Prostate gland (tissue), 2 donors: ENCODE measurements at regions not wholly inside any gene's neighbourhood (a gene's known extent, or its start where the extent isn't known, plus 50 kb on each side); places are given as distances from the start of the nearest gene placed in this dataset.

ENCODE experiments used
- DNase-seq: peaks from one replicate; pipeline ENCODE4 v3.0.0-alpha.2; 2019; ENCODE audit warnings: low spot score
- H3K27ac ChIP-seq, 2 donors: fragments of 200-600 bp; sonication (generic); 2 replicates each; pipeline ENCODE4 v1.5.1; 2017 to 2019
- H3K27me3 ChIP-seq: fragments of 200-600 bp; sonication (generic); replicated peaks from 2 replicates; pipeline ENCODE4 v1.5.1; 2019; ENCODE audit not compliant: insufficient read depth
- H3K36me3 ChIP-seq, 2 donors: fragments of 200-600 bp; sonication (generic); 1 replicate in 1 of 2; 2 replicates in 1 of 2; pipeline versions ENCODE4 v1.5.1 to v1.8.1; 2017 to 2019
- H3K4me1 ChIP-seq: fragments of 200-600 bp; sonication (generic); replicated peaks from 2 replicates; pipeline ENCODE4 v1.5.1; 2019
- H3K4me3 ChIP-seq, 2 donors: fragments of 200-600 bp; sonication (generic); 2 replicates each; pipeline ENCODE4 v1.5.1; 2017 to 2019
- H3K9me3 ChIP-seq: fragments of 200-600 bp; sonication (generic); 2 replicates; pipeline ENCODE4 v1.5.1; 2017
- CTCF ChIP-seq, 4 experiments: fragments of 200-600 bp in 2 of 4; fragments of 450-650 bp in 2 of 4; sonication (generic) in 2 of 4; IDR thresholded peaks; 1 replicate in 3 of 4; 2 replicates in 1 of 4; pipeline ENCODE4 v1.5.1; 2016 to 2019; ENCODE audit warnings: antibody characterized with exemption in 4 of 4, mild to moderate bottlenecking in 2 of 4, moderate library complexity in 2 of 4
- POLR2A ChIP-seq: fragments of 450-650 bp; IDR thresholded peaks from one replicate; pipeline ENCODE4 v1.6.1; 2016; ENCODE audit warnings: antibody characterized with exemption, mild to moderate bottlenecking
- POLR2AphosphoS5 ChIP-seq: sonication (generic); formaldehyde crosslinking; IDR thresholded peaks from one replicate; pipeline ENCODE4 v1.6.1; 2017; ENCODE audit warnings: antibody characterized with exemption
- WGBS: methylation state at CpG from one replicate; pipeline ENCODE4 v1.1.5; 2018; 5-methylcytosine and 5-hydroxymethylcytosine counted together
- intact Hi-C: fragments of 100-400 bp; cut with DNase I; formaldehyde crosslinking; loops from one replicate; pipeline ENCODE4 v1.14.2; 2022

GRCh38 chr6:97653076-97653475 is 370.1 kb upstream of the MMS22L start:
- intact Hi-C loops, result no loop called here
- no peaks in the 10 kb centered on the region for H3K27me3 ChIP-seq

GRCh38 chr6:97653517-97653916 is 370.5 kb upstream of the MMS22L start:
- H3K4me1 ChIP-seq, result no peaks in the 10 kb centered on the region
- no peak for DNase-seq
- TF ChIP-seq POLR2AphosphoS5 (no peak), CTCF (IDR thresholded peaks at IDR 0.05) (no peak), POLR2A (no peak)
- no peaks in the 10 kb centered on the region for H3K27me3 ChIP-seq
- no peaks in the 10 kb centered on the region for H3K36me3 ChIP-seq
- no peak overlapping the region for H3K4me3 ChIP-seq
- no peak overlapping the region for H3K27ac ChIP-seq
- intact Hi-C loops, result no loop called here
- H3K9me3 ChIP-seq, result no peaks in the 10 kb centered on the region

More at GRCh38 chr6:97653076-97653475, 370.1 kb upstream of the MMS22L start:
- no peak overlapping the region for H3K27ac ChIP-seq
- DNase-seq, result no peak
- TF ChIP-seq POLR2A, result no peak
- no peak for TF ChIP-seq POLR2AphosphoS5
- no peak for TF ChIP-seq CTCF (IDR thresholded peaks at IDR 0.05)
- H3K36me3 ChIP-seq, result no peaks in the 10 kb centered on the region
- no peaks in the 10 kb centered on the region for H3K4me1 ChIP-seq
- no peaks in the 10 kb centered on the region for H3K9me3 ChIP-seq
- H3K4me3 ChIP-seq, result no peak overlapping the region

- Histone ChIP-seq H3K27ac (no peak overlapping the region), H3K27me3 (no peaks in the 10 kb centered on the region), H3K4me1 (no peaks in the 10 kb centered on the region), H3K9me3 (no peaks in the 10 kb centered on the region), H3K4me3 (no peak overlapping the region), H3K36me3 (no peaks in the 10 kb centered on the region)
- TF ChIP-seq CTCF (IDR thresholded peaks at IDR 0.05) (no peak), POLR2AphosphoS5 (no peak), POLR2A (no peak)
- WGBS, result 89% methylated on average over 3 of the region's 3 CpGs
- intact Hi-C loops, result no loop called here
- no peak for DNase-seq
These were observed 371.7 kb upstream of the MMS22L start for GRCh38 chr6:97654674-97655073.

GRCh38 chr6:97656236-97656635 is 373.2 kb upstream of the MMS22L start:
- Histone ChIP-seq H3K4me1 (no peaks in the 10 kb centered on the region), H3K4me3 (no peak overlapping the region), H3K9me3 (no peaks in the 10 kb centered on the region), H3K36me3 (no peaks in the 10 kb centered on the region), H3K27me3 (no peaks in the 10 kb centered on the region), H3K27ac (no peak overlapping the region)
- intact Hi-C loops, result no loop called here
- 64% methylated on average over 1 of the region's 1 CpG for WGBS
- TF ChIP-seq POLR2A (no peak), CTCF (IDR thresholded peaks at IDR 0.05) (no peak), POLR2AphosphoS5 (no peak)
- no peak for DNase-seq

GRCh38 chr6:97656706-97657350 is 373.8 kb upstream of the MMS22L start:
- H3K9me3 ChIP-seq, result no peaks in the 10 kb centered on the region
- no peak overlapping the region for H3K4me3 ChIP-seq
- no peak for DNase-seq
- intact Hi-C loops, result no loop called here
- H3K27me3 ChIP-seq, result no peaks in the 10 kb centered on the region
- 66% methylated on average over 8 of the region's 8 CpGs for WGBS
- no peak overlapping the region for H3K27ac ChIP-seq
- no peaks in the 10 kb centered on the region for H3K4me1 ChIP-seq
- TF ChIP-seq CTCF (IDR thresholded peaks at IDR 0.05) (no peak), POLR2AphosphoS5 (no peak), POLR2A (no peak)
- no peaks in the 10 kb centered on the region for H3K36me3 ChIP-seq
